H9 (cell line): ENCODE measurements at regions not wholly inside any gene's neighbourhood (a gene's known extent, or its start where the extent isn't known, plus 50 kb on each side); places are given as distances from the start of the nearest gene placed in this dataset.

Source experiments
- DNase-seq: peaks from one replicate; pipeline ENCODE4 v3.0.0-alpha.2; 2017
- H2AFZ ChIP-seq: one replicate; pipeline ENCODE4 v1.6.1; 2013; ENCODE audit warnings: mild to moderate bottlenecking, low read length, control low read depth, moderate library complexity
- H2AK5ac ChIP-seq: 2 replicates; pipeline ENCODE4 v1.6.1; 2013; ENCODE audit warnings: low read length, control low read depth, mixed read lengths; ENCODE audit not compliant: insufficient read length
- H2BK120ac ChIP-seq: one replicate; pipeline ENCODE4 v1.6.1; 2013; ENCODE audit warnings: low read depth, mild to moderate bottlenecking, low read length, control low read depth, inconsistent platforms; ENCODE audit not compliant: poor library complexity, severe bottlenecking
- H2BK12ac ChIP-seq: 2 replicates; pipeline ENCODE4 v1.6.1; 2013; ENCODE audit warnings: low read length, control low read depth, mixed read lengths, low read depth; ENCODE audit not compliant: insufficient read length
- H2BK15ac ChIP-seq: 2 replicates; pipeline ENCODE4 v1.6.1; 2013; ENCODE audit warnings: low read depth, low read length, control low read depth
- H2BK20ac ChIP-seq: one replicate; pipeline ENCODE4 v1.6.1; 2013; ENCODE audit warnings: low read depth, mild to moderate bottlenecking, low read length, control low read depth, inconsistent platforms; ENCODE audit not compliant: poor library complexity, severe bottlenecking
- H2BK5ac ChIP-seq: 2 replicates; pipeline ENCODE4 v1.6.1; 2013; ENCODE audit warnings: low read length, control low read depth, mixed read lengths; ENCODE audit not compliant: insufficient read length
- H3K14ac ChIP-seq: 2 replicates; pipeline ENCODE4 v1.6.1; 2013; ENCODE audit warnings: low read length, control low read depth; ENCODE audit not compliant: insufficient read depth
- H3K18ac ChIP-seq: 2 replicates; pipeline ENCODE4 v1.6.1; 2013; ENCODE audit warnings: low read depth, mild to moderate bottlenecking, mixed read lengths, low read length, control low read depth; ENCODE audit not compliant: insufficient read length
- H3K23ac ChIP-seq: 2 replicates; pipeline ENCODE4 v1.6.1; 2013; ENCODE audit warnings: low read length, control low read depth, mixed read lengths, low read depth; ENCODE audit not compliant: insufficient read length
- H3K23me2 ChIP-seq: 2 replicates; pipeline ENCODE4 v1.6.1; 2013; ENCODE audit warnings: low read depth, mild to moderate bottlenecking, mixed read lengths, low read length, control low read depth; ENCODE audit not compliant: insufficient read length, poor library complexity, severe bottlenecking
- H3K27ac ChIP-seq: 2 replicates; pipeline ENCODE4 v1.5.1; 2013; ENCODE audit warnings: low read length, control low read depth, mixed read lengths, low read depth; ENCODE audit not compliant: insufficient read length
- H3K27me3 ChIP-seq: 2 replicates; pipeline ENCODE4 v1.6.1; 2013; ENCODE audit warnings: low read length, control low read depth, inconsistent platforms; ENCODE audit not compliant: insufficient read depth
- H3K4ac ChIP-seq: 2 replicates; pipeline ENCODE4 v1.6.1; 2013; ENCODE audit warnings: low read depth, mild to moderate bottlenecking, control low read depth, inconsistent platforms, low read length, moderate library complexity
- H3K4me1 ChIP-seq: 2 replicates; pipeline ENCODE4 v1.6.1; 2013; ENCODE audit warnings: low read length, control low read depth, inconsistent platforms; ENCODE audit not compliant: insufficient read depth
- H3K4me2 ChIP-seq: 2 replicates; pipeline ENCODE4 v1.6.1; 2013; ENCODE audit warnings: low read length, control low read depth, mixed read lengths; ENCODE audit not compliant: insufficient read length, insufficient read depth
- H3K56ac ChIP-seq: 2 replicates; pipeline ENCODE4 v1.6.1; 2013; ENCODE audit warnings: low read depth, mild to moderate bottlenecking, mixed read lengths, low read length, control low read depth; ENCODE audit not compliant: insufficient read length
- H3K79me1 ChIP-seq: 2 replicates; pipeline ENCODE4 v1.6.1; 2013; ENCODE audit warnings: low read depth, mild to moderate bottlenecking, moderate library complexity, low read length, control low read depth, inconsistent platforms; ENCODE audit not compliant: insufficient read depth, poor library complexity, severe bottlenecking
- H3K79me2 ChIP-seq: 2 replicates; pipeline ENCODE4 v1.6.1; 2013; ENCODE audit warnings: low read length, control low read depth, inconsistent platforms; ENCODE audit not compliant: insufficient read depth
- H3K9ac ChIP-seq: 2 replicates; pipeline ENCODE4 v1.6.1; 2013; ENCODE audit warnings: low read length, control low read depth, mixed read lengths; ENCODE audit not compliant: insufficient read length; ENCODE audit errors: extremely low read depth
- H3K9me3 ChIP-seq: one replicate; pipeline ENCODE4 v1.6.1; 2013; ENCODE audit warnings: low read depth, low read length, inconsistent platforms; ENCODE audit not compliant: control insufficient read depth
- H3T11ph ChIP-seq: one replicate; pipeline ENCODE4 v1.6.1; 2013; ENCODE audit warnings: mild to moderate bottlenecking, low read length, control low read depth, inconsistent platforms
- H4K20me1 ChIP-seq: one replicate; pipeline ENCODE4 v1.6.1; 2013; ENCODE audit not compliant: control insufficient read depth, insufficient read length, insufficient read depth
- H4K5ac ChIP-seq: 2 replicates; pipeline ENCODE4 v1.6.1; 2013; ENCODE audit warnings: low read depth, mild to moderate bottlenecking, mixed read lengths, low read length, control low read depth; ENCODE audit not compliant: insufficient read length
- H4K8ac ChIP-seq: replicated peaks from 2 replicates; pipeline ENCODE4 v1.6.1; 2013; ENCODE audit warnings: low read length, control low read depth, mixed read lengths, low read depth; ENCODE audit not compliant: insufficient read length
- H4K91ac ChIP-seq: 2 replicates; pipeline ENCODE4 v1.6.1; 2013; ENCODE audit warnings: low read depth, mild to moderate bottlenecking, moderate library complexity, mixed read lengths, low read length, control low read depth; ENCODE audit not compliant: insufficient read length
- H3K27ac Mint-ChIP-seq, 3 experiments: 2 replicates in 2 of 3; 3 replicates in 1 of 3; pipeline ENCODE4 v1.8.0; 2020 to 2021; ENCODE audit warnings: mixed read lengths in 3 of 3, mild to moderate bottlenecking in 1 of 3, moderate library complexity in 1 of 3
- H3K27me3 Mint-ChIP-seq: 2 replicates; pipeline ENCODE4 v1.8.0; 2021; ENCODE audit warnings: low read depth, mild to moderate bottlenecking, moderate library complexity, mixed read lengths
- H3K36me3 Mint-ChIP-seq, 3 experiments: 2 replicates in 2 of 3; 3 replicates in 1 of 3; pipeline ENCODE4 v1.8.0; 2020 to 2021; ENCODE audit warnings: low read depth in 3 of 3, mixed read lengths in 3 of 3; ENCODE audit not compliant: insufficient read depth in 1 of 3
- H3K4me1 Mint-ChIP-seq, 2 experiments: 2 replicates each; pipeline ENCODE4 v1.8.0; 2020; ENCODE audit warnings: mixed read lengths in 2 of 2
- H3K4me3 Mint-ChIP-seq, 2 experiments: 2 replicates in 1 of 2; 3 replicates in 1 of 2; pipeline ENCODE4 v1.8.0; 2020 to 2021; ENCODE audit warnings: mild to moderate bottlenecking in 2 of 2, mixed read lengths in 2 of 2, moderate library complexity in 1 of 2
- H3K9me3 Mint-ChIP-seq, 2 experiments: 2 replicates in 1 of 2; 3 replicates in 1 of 2; pipeline ENCODE4 v1.8.0; 2020; ENCODE audit warnings: mild to moderate bottlenecking in 2 of 2, mixed read lengths in 2 of 2, moderate library complexity in 1 of 2
- CTCF ChIP-seq: fragments of 200-600 bp; sonication (generic); conservative IDR thresholded peaks from 3 replicates; pipeline ENCODE4 v1.8.0; 2021; ENCODE audit warnings: antibody characterized with exemption, mild to moderate bottlenecking
- WGBS: extraction: QIAGEN DNeasy Blood & Tissue Kit; methylation state at CpG from one replicate; pipeline ENCODE4 v1.1.7; 2013; ENCODE audit warnings: missing lambda C conversion rate, low lambda C conversion rate, mixed read lengths; ENCODE audit not compliant: insufficient read length; ENCODE audit errors: extremely low coverage; 5-methylcytosine and 5-hydroxymethylcytosine counted together

GRCh38 chr13:105984236-105984635, 551.2 kb downstream of the EFNB2 start:
- H3K9me3 ChIP-seq, result no peaks in the 10 kb centered on the region
- no peak overlapping the region for H3K27ac ChIP-seq
- no peak overlapping the region for H3T11ph ChIP-seq
- H3K27me3 ChIP-seq, result no peaks in the 10 kb centered on the region
- H2BK12ac ChIP-seq, result no peak overlapping the region
- H3K14ac ChIP-seq, result no peak overlapping the region
- H2AFZ ChIP-seq, result no peak overlapping the region
- no peak overlapping the region for H2BK20ac ChIP-seq
- Mint-ChIP-seq H3K27ac (no peak overlapping the region), H3K36me3 (no peaks in the 10 kb centered on the region), H3K4me1 (peaks cover 0 to 5% of the 10 kb centered on the region in 2 experiments; a peak in 1 of 4 replicates), H3K9me3 (no peaks in the 10 kb centered on the region), H3K4me3 (no peak overlapping the region), H3K27me3 (no peaks in the 10 kb centered on the region)
- no peak overlapping the region for H4K8ac ChIP-seq
- H2BK15ac ChIP-seq, result no peak overlapping the region
- H4K20me1 ChIP-seq, result no peaks in the 10 kb centered on the region
- no peak for TF ChIP-seq CTCF
- no peak overlapping the region for H3K9ac ChIP-seq
- no peaks in the 10 kb centered on the region for H3K4me1 ChIP-seq
- no peak overlapping the region for H2AK5ac ChIP-seq
- no CpG with 5 or more reads among the region's 3 CpGs for WGBS
- H3K23me2 ChIP-seq, result no peaks in the 10 kb centered on the region
- H3K79me1 ChIP-seq, result no peaks in the 10 kb centered on the region
- H2BK5ac ChIP-seq, result no peak overlapping the region
- H2BK120ac ChIP-seq, result no peak overlapping the region
- no peak overlapping the region for H3K4ac ChIP-seq
- no peaks in the 10 kb centered on the region for H3K79me2 ChIP-seq
- DNase-seq, result no peak
- no peak overlapping the region for H3K4me2 ChIP-seq
- H4K91ac ChIP-seq, result no peak overlapping the region
- no peak overlapping the region for H3K23ac ChIP-seq
- H4K5ac ChIP-seq, result no peak overlapping the region
- no peak overlapping the region for H3K56ac ChIP-seq
- no peak overlapping the region for H3K18ac ChIP-seq
